ENCODE measurements at regions not wholly inside any gene's neighbourhood (a gene's known extent, or its start where the extent isn't known, plus 50 kb on each side); places are given as distances from the start of the nearest gene placed in this dataset.

GRCh38 chr2:81692566-81692965 lies 1388.0 kb upstream of the LRRTM1 start:
- no peak for DNase-seq (ENCODE audit: low read depth)

- DNase-seq (ENCODE audit: low read depth) = no peak
Measured at GRCh38 chr2:81675641-81676040, 1371.1 kb upstream of the LRRTM1 start.

GRCh38 chr2:81672923-81673322 lies 1368.4 kb upstream of the LRRTM1 start:
- no peak for DNase-seq (ENCODE audit: low read depth)

- no peak for DNase-seq (ENCODE audit: low read depth)
Measured at GRCh38 chr2:81672516-81672915, 1368.0 kb upstream of the LRRTM1 start.

GRCh38 chr2:81670885-81671284 lies 1366.3 kb upstream of the LRRTM1 start:
- DNase-seq (ENCODE audit: low read depth) = no peak

GRCh38 chr2:81661081-81661480 lies 1356.5 kb upstream of the LRRTM1 start:
- DNase-seq (ENCODE audit: low read depth) = no peak

- DNase-seq (ENCODE audit: low read depth) = no peak
Measured at GRCh38 chr2:81658227-81658626, 1353.7 kb upstream of the LRRTM1 start.

- no peak for DNase-seq (ENCODE audit: low read depth)
Measured at GRCh38 chr2:81650048-81650971, 1345.8 kb upstream of the LRRTM1 start.

- DNase-seq (ENCODE audit: low read depth) = no peak
Measured at GRCh38 chr2:81648806-81649205, 1344.3 kb upstream of the LRRTM1 start.

GRCh38 chr2:81648370-81648769 lies 1343.8 kb upstream of the LRRTM1 start:
- DNase-seq (ENCODE audit: low read depth) = no peak

GRCh38 chr2:81647715-81648230 lies 1343.2 kb upstream of the LRRTM1 start:
- no peak for DNase-seq (ENCODE audit: low read depth)

GRCh38 chr2:81645745-81646301 lies 1341.3 kb upstream of the LRRTM1 start:
- DNase-seq (ENCODE audit: low read depth) = no peak

GRCh38 chr2:81644189-81644588 lies 1339.6 kb upstream of the LRRTM1 start:
- no peak for DNase-seq (ENCODE audit: low read depth)

GRCh38 chr2:81624825-81625224 lies 1320.3 kb upstream of the LRRTM1 start:
- DNase-seq (ENCODE audit: low read depth) = no peak

- DNase-seq (ENCODE audit: low read depth) = no peak
Measured at GRCh38 chr2:81600088-81600487, 1295.5 kb upstream of the LRRTM1 start.

- DNase-seq (ENCODE audit: low read depth) = no peak
Measured at GRCh38 chr2:81598453-81598852, 1293.9 kb upstream of the LRRTM1 start.

GRCh38 chr2:81589406-81589805 lies 1284.9 kb upstream of the LRRTM1 start:
- no peak for DNase-seq (ENCODE audit: low read depth)

- no peak for DNase-seq (ENCODE audit: low read depth)
Measured at GRCh38 chr2:81583311-81584108, 1279.0 kb upstream of the LRRTM1 start.

GRCh38 chr2:81576713-81577112 lies 1272.2 kb upstream of the LRRTM1 start:
- DNase-seq (ENCODE audit: low read depth) = no peak

- no peak for DNase-seq (ENCODE audit: low read depth)
Measured at GRCh38 chr2:81551040-81551634, 1246.6 kb upstream of the LRRTM1 start.

GRCh38 chr2:81550277-81550676 lies 1245.7 kb upstream of the LRRTM1 start:
- DNase-seq (ENCODE audit: low read depth) = no peak

- no peak for DNase-seq (ENCODE audit: low read depth)
Measured at GRCh38 chr2:81549646-81550045, 1245.1 kb upstream of the LRRTM1 start.
